HG03565 (cell line): ENCODE measurements at regions not wholly inside any gene's neighbourhood (a gene's known extent, or its start where the extent isn't known, plus 50 kb on each side); places are given as distances from the start of the nearest gene placed in this dataset.
"Not testable (repeated sequence)": the region's sequence is repeated elsewhere in the genome, so short reads cannot be mapped to it uniquely, and the experiment has no call there.

ENCODE experiments used
- ATAC-seq: cut with Tn5 transposase; IDR thresholded peaks from one replicate; pipeline ENCODE4 v1.9.1; 2021; ENCODE audit warnings: mild to moderate bottlenecking, moderate library complexity; ENCODE audit not compliant: unreplicated experiment

DNA sequence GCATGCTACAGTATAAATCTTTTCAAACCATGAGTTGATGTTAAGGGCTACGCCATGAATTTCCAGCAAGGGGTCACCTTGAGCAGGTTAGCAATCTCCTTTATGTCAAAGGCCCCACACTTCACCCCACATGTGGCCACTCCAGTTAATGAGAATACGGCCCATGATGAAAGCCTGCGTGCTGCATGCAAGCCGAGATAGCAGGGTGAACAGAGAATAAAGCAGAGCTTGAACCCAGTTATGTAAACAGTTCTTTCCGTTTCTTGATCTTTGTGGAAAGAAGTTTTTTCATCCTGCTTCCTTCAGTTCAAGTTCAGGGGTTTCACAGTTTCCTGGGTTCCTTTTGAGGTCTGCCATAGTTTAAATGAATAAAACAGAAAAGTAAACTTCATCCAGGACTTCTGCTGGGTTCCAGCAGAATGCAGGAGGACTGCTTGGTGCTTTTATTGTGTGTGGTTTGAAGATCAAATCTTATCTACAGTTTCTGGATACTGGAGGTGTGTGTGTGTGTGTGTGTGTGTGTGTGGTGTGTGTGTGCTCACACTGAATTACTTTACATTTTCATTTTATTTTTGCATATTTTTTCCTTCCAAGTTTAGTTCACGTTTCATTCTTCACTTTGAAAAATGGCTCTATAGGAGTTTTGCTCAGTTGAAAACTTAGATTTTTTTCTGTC, 87.1 kb downstream of the HMHB1 start:
- no peak for ATAC-seq

DNA sequence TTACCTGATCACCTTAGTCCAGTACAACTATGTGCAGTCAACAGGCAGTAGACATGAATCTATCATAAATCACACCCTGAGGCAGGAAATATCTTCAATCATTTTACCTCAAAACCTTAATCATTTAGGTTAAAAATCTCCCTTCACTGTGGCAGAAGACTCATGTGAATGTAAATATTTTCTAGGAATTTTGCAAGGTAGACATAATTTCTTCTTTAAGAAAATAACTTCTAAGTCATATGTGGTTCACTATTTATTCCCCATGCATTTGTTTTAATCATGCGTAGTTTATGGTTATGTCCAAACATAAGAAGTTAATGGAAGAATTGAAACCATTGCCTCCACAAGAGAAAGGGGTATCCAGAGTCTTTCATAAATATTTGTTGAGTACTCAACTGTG, 97.0 kb downstream of the HMHB1 start:
- no peak for ATAC-seq

- ATAC-seq = no peak
Observed at GRCh38 chr5:143913008-143913752, 101.2 kb downstream of the HMHB1 start.

- ATAC-seq = no peak
Observed at GRCh38 chr5:143914756-143915155, 102.8 kb downstream of the HMHB1 start.

DNA sequence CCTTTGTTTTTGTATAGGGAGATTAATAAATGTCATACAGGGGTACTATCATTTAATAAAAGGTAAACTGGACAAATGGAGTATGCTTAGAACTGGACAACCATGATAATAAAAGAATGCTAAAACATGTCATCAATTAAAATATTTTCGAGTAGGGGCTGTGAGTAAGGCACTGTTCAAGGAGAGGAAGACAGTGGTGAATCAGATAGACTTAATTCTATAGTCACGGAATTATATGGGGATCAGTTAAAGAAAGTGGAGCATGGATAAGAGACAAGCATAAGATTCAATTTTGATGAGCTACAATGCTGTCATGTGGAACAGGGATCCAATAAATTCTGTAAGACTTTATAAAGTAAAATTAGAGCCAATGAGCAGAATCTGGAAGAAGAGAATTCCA, 104.5 kb downstream of the HMHB1 start:
- no peak for ATAC-seq

DNA sequence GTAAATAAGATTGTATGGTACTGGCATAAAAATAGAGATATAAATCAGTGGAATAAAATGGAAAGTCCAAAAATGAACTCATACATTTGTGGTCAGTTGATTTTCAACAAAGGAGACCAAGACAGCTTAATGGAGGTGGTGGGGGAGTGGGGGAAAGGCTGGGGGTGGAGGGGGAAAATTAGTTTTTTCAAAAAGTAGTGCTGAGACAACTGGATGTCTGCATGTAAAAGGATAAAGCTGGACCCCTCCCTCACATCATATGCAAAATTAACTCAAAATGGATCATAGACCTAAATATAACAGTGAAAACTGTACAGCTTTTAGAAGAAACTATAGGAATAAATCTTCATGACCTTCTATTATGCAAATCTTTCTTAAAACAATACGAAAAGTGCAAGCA, 107.0 kb downstream of the HMHB1 start:
- no peak for ATAC-seq

- ATAC-seq = no peak
Observed at GRCh38 chr5:143920772-143921171, 108.8 kb downstream of the HMHB1 start.

GRCh38 chr5:143921525-143922311, 109.8 kb downstream of the HMHB1 start:
- no peak for ATAC-seq

DNA sequence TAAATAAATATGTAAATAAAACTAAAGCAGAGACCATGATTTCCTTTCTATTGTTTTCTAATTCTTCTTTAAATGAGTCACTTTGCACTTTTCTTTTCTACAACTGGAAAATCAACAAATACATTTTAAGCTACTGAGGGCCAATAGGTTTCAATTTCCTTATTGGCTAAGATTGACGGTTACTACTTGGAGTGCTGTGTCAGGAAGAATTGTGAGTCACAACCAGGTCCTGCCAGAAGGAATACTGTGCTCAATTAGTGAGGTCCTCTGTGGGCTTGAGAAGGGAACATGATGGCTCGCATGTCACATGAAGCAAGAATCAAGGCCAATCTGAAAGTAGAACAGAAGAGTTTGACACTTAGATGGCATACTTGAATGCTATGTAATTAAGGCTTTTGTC, 110.8 kb downstream of the HMHB1 start:
- no peak for ATAC-seq

GRCh38 chr5:143923634-143924266, 111.8 kb downstream of the HMHB1 start:
- peak; percentile 73 for ATAC-seq

GRCh38 chr5:143924311-143924978, 112.5 kb downstream of the HMHB1 start:
- no peak for ATAC-seq

- ATAC-seq = not testable (repeated sequence)
Observed at GRCh38 chr5:143924979-143925325, 113.0 kb downstream of the HMHB1 start.

DNA sequence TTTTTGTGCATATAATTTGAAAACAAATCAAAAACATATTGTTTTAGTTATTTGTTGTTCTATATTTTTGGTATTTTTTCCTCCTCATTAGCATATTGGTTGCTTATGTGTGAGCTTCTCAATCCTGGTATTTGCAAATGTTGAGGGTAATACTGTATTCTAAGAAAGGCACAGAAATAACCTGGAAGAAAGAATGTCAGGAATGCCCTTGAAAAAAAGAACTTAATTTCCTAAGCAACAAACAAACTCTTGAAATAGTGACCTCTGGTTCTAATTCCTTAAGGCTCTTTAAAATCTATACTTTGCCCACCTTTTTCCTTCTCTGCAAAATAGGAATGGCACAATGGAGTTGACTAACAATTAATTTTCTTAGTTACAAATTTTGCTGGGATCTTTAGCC, 117.5 kb downstream of the HMHB1 start:
- no peak for ATAC-seq

GRCh38 chr5:143930561-143930960, 118.6 kb downstream of the HMHB1 start:
- no peak for ATAC-seq

- no peak for ATAC-seq
Observed at GRCh38 chr5:143931476-143931875, 119.5 kb downstream of the HMHB1 start.

GRCh38 chr5:143931986-143932385, 120.0 kb downstream of the HMHB1 start:
- no peak for ATAC-seq

DNA sequence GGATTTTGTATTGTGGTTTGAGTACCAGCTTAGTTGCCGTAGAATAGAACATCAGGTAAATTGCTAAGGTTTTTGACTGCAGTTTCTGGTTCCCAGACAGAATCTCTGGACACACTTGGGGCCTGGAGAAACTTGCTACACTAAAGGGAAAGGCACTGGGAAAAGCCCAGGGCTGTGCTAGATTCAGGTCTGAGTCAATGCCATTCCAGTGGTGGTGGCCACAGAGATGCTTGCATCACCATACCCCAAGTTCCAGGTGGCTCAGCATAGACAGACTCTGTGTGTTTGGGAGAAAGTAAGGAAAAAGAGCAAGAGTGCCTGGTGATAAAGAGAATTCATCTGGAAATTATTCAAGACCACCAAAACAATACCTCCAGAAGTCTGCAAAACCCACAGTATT, 120.6 kb downstream of the HMHB1 start:
- no peak for ATAC-seq

DNA sequence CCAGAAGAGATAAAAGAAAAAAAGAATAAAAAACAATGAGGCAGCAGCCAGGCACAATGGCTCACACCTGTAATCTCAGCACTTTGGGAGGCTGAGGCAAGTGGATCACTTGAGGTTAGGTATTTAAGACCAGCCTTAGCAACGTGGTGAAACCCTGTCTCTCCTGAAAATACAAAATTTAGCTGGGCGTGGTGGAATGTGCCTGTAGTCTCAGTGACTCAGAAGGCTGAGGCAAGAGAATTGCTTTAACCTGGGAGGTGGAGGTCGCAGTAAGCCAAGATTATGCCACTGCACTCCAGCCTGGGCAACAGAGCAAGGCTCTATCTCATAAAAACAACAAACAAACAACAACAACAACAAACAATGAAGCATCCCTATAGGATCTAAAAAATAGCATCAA, 121.5 kb downstream of the HMHB1 start:
- no peak for ATAC-seq

GRCh38 chr5:143934821-143935220, 122.9 kb downstream of the HMHB1 start:
- no peak for ATAC-seq

- ATAC-seq = no peak
Observed at GRCh38 chr5:143938230-143938629, 126.3 kb downstream of the HMHB1 start.

GRCh38 chr5:143946837-143947236, 134.9 kb downstream of the HMHB1 start:
- ATAC-seq = no peak
